ENCODE measurements at regions not wholly inside any gene's neighbourhood (a gene's known extent, or its start where the extent isn't known, plus 50 kb on each side); places are given as distances from the start of the nearest gene placed in this dataset.
A peak's percentile ranks its signal among the peaks of the same experiment; 100 is the strongest.
"Not testable (repeated sequence)": the region's sequence is repeated elsewhere in the genome, so short reads cannot be mapped to it uniquely, and the experiment has no call there.

DNA sequence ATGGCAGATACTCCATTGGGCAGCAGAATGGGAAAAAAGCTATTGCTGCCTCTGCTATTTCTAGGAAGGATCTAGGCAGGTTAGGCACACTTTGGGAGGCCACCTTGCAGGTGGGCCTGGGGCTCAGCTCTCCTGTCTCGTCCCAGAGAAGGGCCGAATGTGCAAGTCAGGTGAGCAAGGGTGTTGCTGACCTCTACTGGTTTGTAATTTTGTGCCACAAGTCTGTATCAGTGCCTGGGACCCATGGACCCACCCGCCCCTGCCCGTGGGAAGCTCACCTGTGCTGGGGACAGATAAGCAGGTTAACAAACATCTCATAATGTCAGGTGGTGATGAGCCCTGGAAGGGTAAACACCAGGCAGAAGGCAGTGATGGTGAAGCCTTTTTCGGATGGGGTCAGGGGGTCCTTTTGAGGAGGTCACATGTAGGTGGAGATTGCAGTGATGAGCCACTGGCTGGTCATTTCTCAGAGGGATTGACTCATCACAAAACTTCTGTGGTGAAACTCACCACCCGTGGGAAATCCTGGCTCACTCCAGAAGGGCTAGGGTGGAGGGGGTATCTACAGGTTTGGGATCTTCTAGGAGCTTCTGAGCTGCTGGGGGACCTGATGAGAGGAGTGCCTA lies 161.3 kb downstream of the KLF13 start:
- DNase-seq (ENCODE audit: low read depth, low spot score), result no peak

DNA sequence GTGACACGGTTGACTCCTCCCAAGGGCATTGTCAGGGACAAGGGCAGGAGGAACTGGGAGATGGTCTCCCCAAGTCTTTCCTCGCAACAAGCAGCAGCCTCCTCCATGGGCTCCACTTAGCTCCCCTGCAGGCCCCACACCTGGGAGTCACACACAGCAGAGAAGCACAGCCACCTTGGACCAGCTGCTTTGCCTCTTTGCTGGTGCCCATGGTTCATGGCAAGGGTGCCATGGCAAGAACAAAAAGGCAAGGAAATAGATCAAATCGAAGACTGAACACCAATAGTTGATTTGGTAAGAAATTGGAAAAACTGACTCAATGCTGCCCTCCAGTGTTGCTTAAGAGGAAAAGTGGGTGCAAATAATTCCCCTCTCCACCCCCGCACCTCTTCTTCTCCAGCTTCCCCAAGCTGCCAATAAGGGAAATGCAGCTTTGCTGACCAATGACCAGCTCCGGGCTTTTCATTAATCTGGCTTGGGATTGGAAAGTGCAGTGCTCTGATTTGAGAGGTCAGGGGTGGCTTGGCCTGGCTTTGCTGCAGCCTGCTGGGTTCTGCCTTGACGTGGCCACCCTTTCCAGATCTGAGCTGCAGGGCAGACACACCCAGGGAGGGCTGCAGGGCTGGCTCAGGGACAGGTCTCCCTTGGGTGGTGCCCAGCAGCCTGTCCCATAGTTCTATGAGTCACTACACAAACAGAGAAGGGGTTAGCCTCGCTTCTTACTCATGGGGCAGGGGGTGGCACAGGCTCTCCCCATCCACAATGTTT lies 162.0 kb downstream of the KLF13 start:
- DNase-seq (ENCODE audit: low read depth, low spot score), result peak; percentile 86

- DNase-seq (ENCODE audit: low read depth, low spot score), result no peak
These were observed 162.6 kb downstream of the KLF13 start for GRCh38 chr15:31489281-31489680.

- peak; percentile 66 for DNase-seq (ENCODE audit: low read depth, low spot score)
These were observed 163.4 kb downstream of the KLF13 start for GRCh38 chr15:31489801-31490646.

DNA sequence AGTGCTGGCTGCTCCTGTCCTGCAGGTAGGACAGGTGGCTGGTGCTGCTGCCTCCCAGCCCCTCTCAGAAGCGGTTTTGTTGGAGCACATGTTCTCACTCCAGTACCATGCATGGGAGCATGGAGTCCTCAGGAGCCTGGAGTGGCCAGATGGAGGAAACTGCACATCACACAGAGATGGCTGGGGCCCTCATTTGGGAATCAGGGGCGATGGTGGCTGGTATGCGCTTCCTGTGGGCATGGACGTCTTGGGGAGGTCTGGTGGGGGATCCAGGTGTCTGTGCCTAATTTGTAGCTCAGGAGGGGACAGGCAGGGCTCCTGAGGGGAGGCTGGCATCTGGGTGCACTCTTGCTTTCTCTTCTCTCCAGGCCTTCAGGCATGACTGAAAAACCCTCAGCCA lies 168.2 kb downstream of the KLF13 start:
- no peak for DNase-seq (ENCODE audit: low read depth, low spot score)

DNA sequence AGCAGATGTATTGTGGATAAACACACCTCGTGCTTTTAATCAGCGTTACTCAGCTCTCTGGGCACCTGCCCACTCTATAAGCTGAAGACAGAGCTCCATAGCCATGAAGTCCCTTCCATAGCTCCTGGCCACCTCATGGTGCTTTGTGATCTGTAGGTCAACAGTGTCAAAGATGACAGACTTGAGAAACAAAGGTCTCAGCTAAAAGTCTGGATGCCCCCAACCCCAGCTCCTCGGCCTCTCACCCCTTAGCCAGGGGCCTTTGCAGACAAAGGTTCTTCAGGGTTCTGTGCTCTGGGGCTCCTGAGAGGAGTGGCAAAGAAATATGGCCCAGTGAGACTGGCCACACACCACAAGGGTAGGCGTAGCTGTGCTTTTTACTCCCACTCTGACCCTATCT lies 168.6 kb downstream of the KLF13 start:
- DNase-seq (ENCODE audit: low read depth, low spot score), result no peak

DNA sequence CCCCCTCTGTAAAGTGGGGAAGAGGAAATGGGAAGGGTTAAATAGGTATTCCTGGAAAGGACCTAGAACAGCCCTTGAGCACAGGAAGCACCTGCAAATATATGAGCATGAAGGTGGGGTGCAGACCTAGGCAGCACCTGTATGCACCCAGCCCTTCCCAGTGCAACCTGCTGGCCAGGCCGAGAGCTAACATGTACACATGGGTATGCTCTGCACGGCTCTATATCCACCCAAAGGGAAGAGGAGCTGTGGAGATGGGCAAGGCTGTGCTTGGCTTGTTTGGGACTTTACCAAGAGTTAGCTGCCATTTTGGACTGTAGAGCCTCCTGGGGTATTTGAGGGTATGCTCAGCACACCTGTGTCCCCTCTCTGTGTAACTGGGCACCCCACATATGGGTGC lies 171.2 kb downstream of the KLF13 start:
- DNase-seq (ENCODE audit: low read depth, low spot score), result no peak

DNA sequence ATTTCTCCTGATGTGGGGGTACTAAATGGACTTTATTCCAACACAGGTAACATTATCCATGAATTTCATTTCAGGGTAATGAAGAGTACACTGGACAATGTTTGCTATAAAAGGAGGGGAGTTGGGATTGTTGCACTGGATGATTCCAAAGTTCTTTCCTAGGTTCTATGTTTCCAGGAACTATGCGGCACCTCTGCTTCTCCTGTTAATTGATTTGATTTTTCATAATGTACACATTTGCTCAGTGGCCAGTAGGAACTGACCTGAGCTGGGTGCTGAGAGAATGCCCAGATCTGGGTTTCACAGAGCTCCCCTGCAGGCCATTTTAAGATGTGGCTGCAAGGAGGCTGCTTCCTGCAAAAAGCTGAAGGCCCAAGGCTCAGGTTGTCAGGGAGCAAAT lies 171.7 kb downstream of the KLF13 start:
- DNase-seq (ENCODE audit: low read depth, low spot score), result no peak

GRCh38 chr15:31498756-31499155 lies 172.1 kb downstream of the KLF13 start:
- DNase-seq (ENCODE audit: low read depth, low spot score), result no peak

DNA sequence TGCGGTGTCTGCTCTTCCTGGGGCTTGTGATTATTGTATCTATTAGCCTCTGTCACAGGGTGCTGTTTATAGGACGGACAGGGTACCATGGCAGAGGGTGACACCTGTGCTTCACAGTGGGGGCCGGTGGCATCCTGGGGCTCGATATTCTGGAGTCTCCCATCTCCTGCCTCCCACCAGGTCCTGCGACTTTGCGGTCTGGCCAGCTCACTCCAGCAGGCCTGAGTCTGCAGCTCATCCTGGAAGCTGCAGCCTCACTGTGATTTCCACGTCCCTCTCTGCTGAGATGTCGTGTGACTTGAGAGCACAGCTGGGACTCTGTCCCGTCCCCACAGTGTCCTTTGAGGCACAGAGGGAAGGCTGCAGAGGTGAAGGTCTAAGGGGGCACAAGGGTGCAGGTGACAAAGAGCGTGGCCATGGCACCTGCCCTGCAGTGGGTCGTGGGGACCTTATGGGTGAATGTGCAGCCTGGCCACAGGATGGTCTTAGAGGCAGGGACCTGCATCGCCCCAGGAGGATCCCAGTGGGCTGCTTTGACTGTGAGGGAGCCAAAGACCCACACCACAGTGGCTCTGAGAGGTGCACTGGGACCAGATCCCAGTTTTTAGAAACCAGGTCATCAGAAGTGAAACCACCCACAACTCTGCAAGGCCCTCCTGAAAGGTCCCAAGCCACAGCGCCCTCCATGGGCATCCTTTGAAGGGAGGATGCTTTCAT lies 172.8 kb downstream of the KLF13 start:
- DNase-seq (ENCODE audit: low read depth, low spot score), result no peak

GRCh38 chr15:31499953-31500765 lies 173.5 kb downstream of the KLF13 start:
- DNase-seq (ENCODE audit: low read depth, low spot score), result no peak

GRCh38 chr15:31500766-31501449 lies 174.3 kb downstream of the KLF13 start:
- no peak for DNase-seq (ENCODE audit: low read depth, low spot score)

DNA sequence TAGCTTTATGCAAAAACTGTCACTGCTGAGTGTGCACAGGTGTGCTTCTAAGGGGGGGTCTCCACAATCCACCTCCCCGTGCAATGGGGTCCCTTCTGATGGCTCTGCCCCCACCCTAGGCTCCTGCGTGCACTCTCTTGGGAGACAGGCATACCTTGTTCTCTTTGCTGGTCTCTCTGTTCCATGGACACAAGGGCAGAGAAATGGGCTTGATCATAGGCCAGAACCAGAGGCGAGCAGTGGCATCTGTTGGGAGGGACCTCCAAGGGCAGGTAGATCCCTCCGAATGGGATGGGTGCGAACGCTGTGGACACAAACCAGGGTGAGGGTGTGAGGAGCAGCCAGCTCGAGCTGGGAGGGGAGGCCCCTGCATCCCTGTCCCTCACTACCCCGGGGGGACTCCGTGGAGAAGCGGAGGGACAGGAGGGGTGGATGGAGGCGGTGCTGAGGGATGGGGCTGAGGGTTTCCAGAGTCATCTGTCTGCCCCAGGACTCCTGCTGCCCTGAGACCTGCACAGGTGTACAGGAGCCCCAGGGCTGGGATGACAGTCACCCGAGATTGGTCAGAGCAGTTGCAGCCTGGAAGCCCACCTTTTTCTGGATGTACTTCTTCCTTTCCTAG lies 175.0 kb downstream of the KLF13 start:
- no peak for DNase-seq (ENCODE audit: low read depth, low spot score)

DNA sequence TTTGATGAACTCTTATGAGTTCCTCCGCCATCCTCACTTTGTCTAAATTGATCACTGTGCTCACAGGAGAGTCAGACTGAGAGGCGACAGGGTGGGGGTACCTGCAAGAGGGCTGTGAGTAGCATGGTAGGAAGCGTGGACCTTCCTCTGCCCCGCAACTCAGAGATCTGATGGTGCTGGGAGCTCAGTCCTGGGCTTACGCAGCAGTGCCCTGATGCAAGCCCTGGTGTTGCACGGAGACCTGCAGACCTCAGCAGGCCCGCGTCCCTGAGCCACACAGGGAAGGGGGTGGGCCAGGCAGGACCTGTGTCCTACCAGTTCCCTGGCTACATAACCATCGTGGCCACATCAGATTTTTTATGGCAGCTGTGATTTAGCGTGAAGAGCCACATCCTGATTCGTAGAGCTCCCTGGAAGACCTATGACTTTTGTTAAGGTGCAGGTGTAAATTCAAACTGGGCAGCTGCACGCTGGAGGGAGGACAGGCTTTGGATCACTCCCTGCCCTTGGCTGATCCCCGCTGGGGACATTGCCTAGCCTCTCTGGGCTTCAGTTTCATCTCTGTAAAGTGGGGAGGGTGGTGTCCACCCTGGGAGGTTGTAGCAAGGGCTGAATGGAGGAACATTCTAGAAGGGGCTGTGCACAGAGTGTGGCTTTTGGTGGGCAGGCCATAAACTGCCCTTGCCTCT lies 176.1 kb downstream of the KLF13 start:
- DNase-seq (ENCODE audit: low read depth, low spot score), result no peak

DNA sequence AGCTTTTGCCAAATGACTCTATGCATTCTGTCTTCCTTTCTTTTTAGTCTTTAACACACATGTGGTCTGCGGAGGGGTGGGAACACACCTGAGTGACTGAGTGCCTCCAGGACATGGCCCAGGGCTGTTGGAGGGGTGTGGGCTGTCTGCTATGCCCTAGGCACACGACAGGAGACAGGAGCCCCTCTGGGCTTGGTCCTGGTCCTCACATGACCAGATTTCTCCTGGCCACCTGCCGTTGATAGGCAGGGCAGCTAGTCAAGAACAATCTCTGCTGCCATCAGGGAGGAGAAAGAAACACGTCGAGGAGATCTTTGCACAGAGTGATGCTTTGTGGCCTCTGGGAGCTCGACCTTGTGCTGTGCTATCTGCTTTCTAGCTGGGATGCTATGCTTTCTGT lies 176.6 kb downstream of the KLF13 start:
- no peak for DNase-seq (ENCODE audit: low read depth, low spot score)

DNA sequence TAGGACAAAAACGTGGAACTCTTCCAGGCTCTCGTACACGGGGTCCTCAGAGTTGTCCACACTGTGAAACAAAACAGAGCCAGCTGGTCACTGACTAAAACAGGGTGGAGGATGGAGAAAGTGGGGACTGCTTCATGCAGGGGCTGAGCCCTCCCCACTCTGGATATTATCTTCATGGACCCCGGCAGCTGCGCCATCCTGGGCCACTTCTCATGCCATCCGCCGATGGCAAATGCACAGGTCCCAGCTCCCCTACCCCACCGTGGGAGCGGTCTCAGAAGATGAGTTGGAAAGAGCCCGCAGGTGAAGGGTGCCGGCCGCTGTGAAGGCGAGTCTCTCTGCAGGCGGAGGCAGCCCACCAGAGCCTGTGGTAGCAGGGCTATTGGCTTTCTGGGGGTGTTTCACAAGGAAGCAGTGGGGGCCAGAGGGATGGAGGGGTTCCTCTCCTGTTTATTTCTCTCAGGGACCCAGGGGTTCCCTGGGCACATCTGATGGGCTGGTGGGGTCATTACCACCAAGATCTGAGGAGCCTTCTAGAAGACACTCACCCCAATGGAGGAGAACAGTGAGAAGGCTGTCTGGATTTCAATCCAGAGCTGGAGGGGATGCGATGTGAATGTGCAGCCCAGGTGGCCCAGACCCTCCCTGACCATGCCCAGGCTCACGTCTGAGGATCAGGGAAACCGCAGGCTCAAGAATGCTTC lies 177.3 kb downstream of the KLF13 start:
- DNase-seq (ENCODE audit: low read depth, low spot score), result no peak

- DNase-seq (ENCODE audit: low read depth, low spot score), result no peak
These were observed 177.8 kb downstream of the KLF13 start for GRCh38 chr15:31504462-31504839.

- not testable (repeated sequence) for DNase-seq (ENCODE audit: low read depth, low spot score)
These were observed 180.9 kb downstream of the KLF13 start for GRCh38 chr15:31507573-31507972.

DNA sequence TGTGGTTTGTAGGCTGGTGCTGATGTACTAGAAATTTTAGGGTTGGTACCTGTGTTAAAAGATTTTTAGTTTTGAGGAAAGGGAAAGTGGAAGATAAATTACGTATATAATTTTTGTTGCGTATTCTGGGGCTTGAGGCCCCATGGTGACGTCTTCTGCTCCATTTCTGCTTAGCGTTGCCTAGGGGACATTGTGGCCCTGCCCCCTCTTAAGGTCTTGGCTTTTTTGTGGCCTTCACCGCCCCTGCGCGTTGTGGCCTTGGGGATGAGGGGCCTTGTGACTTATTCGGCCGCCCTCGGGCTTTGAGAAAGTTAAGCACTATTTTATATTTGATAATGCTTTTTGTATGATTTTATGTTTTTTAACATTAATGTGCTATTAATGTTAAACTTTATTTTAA lies 182.0 kb downstream of the KLF13 start:
- DNase-seq (ENCODE audit: low read depth, low spot score), result no peak
